GM21381 (cell line): ENCODE measurements at regions not wholly inside any gene's neighbourhood (a gene's known extent, or its start where the extent isn't known, plus 50 kb on each side); places are given as distances from the start of the nearest gene placed in this dataset.
"Not testable (repeated sequence)": the region's sequence is repeated elsewhere in the genome, so short reads cannot be mapped to it uniquely, and the experiment has no call there.

Source experiments
- ATAC-seq: cut with Tn5 transposase; IDR thresholded peaks from one replicate; pipeline ENCODE4 v1.9.1; 2021; ENCODE audit warnings: mild to moderate bottlenecking, moderate library complexity; ENCODE audit not compliant: unreplicated experiment

DNA sequence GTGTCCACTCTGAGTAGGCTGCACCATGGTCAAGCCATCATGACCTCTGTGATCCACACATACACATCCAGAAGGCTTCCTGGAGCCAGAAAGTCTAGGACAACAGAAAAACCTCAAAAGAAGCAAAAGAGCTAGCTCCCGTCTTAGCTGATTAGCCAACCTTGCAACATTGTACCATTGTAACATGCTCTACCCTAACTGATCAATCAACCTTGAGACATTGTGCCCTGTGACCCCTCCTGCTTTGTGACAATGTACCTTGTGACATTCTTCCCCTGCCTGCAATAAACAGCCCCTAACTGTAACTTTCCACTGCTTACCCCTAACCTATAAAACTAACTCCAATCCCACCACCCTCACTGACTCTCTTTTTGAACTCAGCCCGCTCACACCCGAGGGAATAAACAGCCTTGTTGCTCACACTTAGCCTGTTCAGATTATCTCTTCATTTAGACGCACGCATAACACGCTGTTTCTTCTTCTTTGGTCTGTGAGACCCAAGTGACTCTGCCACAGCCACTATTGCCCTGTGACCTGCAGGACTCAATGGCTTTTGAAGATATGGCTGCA is 1104.6 kb downstream of the OTOL1 start:
- no peak for ATAC-seq

DNA sequence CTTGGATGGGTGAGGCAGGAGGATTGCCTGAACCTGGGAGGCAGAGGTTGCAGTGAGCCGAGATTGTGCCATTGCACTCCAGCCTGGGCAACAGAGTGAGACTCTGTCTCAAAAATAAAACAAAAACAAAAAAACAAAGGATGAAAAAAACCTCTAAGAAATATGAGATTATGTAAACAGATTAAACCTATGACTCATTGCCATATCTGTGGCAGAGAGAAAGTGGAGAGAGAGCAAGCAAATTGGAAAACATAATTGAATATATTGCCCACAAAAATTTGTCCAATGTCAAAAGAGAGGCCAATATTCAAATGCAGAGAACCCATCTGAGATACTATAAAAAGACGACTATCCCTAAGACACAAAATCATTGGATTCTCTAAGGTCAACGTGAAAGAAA is 1106.0 kb downstream of the OTOL1 start:
- ATAC-seq = no peak

DNA sequence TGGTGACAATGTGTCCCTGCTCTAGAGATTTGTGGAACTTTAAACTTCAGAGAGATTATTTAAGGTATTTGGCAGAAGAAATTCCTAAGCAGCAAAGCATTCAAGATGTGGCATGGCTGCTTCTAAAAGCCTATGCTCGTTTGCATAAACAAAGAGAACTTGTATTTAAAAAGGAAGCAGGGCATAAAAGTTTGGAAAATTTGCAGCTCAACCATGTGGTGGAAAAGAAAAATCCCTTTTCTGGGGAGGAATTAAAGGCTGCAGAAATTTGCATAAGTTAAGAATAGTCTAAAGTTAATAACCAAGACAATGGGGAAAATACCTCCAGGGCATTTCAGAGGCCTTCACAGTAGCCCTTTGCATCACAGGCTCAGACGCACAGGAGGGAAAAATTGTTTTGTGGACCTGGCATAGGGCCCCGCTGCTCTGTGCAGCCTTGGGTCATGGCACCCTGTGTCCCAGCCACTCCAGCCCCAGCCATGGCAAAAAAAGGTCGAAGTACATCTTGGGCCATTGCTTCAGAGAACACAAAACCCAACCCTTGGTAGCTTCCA is 1109.1 kb downstream of the OTOL1 start:
- ATAC-seq = no peak

DNA sequence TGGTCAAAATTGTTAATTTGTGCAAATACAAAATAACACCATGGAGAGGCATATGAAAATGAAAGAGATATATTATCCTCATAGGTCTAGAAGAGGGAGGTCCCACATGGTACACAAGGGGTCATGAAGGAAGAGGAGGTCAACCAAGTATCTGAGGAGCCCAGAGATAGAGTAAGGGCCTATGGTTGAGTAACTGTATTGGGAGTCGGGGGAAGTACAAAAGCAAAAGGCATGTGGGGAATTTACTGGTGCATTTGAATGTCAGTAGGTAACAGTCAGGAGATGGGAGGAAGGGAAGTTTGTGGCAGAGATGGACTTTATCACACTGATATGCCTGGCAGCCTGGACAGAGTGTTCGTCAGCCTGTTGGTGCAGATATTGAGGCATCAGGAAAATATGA is 1113.7 kb downstream of the OTOL1 start:
- ATAC-seq = no peak

DNA sequence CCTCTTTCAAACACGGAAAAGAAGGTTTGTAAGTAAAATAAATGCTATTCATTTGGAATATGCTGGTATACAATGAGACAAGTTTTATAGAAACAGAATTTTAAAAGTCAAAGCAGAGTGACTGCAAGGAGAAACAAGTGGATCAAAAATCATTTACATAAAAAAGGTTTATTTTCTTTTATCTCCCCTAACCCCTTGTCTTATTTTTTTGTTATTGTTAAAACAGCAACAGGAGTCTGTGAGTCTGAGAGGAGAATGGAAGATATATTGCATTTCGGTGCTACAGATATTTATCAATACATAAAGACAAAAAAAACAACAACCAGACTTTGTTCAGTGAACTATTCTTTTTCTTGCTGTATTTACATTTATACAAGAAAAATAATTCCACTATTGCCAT is 1116.4 kb downstream of the OTOL1 start:
- ATAC-seq = no peak

DNA sequence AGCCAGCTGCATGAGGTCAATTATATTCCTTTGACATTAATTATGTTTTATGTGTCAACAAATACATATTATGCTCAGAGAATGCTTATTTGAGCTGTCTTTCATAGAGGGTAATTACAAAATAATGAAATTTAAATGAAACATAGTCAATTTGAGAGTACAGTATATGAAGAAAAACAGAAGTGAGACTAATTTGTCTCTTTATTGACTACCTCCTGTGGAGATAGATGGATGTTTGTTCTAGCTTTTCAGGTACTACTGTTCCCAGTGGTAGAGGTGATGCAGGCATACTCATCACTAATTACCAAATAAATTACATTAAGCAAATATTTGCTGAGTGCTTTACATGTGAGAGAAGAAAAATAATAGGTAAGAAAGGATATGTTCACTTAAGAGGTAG is 1129.6 kb downstream of the OTOL1 start:
- no peak for ATAC-seq

DNA sequence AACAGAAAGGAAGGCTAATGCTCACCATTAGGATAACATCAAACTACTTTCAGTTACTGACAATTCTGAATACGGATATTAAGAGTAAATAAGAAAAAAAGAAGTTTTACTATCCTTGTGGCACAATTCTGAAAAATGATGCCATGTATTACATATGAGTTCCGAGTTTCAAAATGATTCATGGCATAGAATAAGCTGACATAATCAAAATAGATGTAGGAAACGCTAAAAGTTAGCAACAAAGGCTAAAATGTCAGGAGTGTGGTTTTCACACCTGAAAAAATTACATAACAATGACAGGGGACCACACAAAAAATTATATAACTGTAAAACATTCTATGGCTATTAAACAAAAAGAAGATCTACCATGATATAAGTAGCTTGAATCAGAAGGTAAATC is 1131.9 kb downstream of the OTOL1 start:
- ATAC-seq = no peak

DNA sequence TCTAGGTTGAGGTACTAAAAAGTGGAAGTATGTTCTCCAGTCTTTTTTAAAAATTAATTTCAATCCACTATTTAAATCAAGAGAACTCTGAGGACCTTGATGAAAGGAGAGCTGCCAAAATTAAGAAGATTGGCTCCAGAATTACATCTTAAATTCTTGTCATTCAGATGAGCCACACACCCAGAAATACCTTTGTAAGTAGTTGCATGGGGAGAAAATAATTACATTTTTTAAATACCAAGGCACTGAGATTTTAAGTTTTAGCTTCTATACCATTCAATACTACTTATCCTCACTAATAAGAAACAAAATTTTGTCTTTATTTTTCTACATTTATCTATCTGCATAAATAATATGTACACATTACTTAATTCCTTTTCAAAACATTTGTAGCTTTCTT is 1132.8 kb downstream of the OTOL1 start:
- no peak for ATAC-seq

DNA sequence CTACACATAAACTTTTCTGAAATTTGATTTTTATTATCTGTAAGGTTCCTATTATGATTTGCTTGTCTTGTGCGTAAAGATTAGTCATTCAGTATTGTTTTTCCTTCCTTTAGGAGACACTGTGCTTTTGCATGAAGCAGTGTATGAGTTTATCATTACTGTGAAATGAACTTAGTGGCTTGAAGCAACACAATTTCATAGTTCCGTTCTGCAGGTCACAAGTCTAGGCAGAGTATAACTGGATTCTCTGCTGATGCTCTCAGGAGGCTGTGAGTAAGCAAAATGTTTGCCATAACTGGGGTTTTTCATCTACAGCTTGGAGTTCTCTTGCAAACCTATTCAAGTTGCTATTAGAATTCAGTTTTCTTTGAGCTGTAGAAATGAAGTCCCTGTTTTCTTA is 1136.1 kb downstream of the OTOL1 start:
- no peak for ATAC-seq

DNA sequence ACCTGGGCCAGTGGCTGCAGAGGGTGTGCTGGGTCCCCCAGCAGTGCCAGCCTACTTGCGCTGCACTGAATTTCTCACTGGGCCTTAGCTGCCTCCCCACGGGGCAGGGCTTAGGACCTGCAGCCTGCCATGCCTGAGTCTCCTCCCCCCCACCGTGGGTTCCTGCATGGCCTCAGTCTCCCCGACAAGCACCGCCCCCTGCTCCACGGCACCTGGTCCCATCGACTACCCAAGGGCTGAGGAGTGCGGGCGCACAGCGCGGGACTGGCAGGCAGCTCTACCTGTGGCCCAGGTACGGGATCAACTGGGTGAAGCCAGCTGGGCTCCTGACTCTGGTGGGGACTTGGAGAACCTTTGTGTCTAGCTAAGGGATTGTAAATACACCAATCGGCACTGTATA is 1143.6 kb downstream of the OTOL1 start:
- not testable (repeated sequence) for ATAC-seq

DNA sequence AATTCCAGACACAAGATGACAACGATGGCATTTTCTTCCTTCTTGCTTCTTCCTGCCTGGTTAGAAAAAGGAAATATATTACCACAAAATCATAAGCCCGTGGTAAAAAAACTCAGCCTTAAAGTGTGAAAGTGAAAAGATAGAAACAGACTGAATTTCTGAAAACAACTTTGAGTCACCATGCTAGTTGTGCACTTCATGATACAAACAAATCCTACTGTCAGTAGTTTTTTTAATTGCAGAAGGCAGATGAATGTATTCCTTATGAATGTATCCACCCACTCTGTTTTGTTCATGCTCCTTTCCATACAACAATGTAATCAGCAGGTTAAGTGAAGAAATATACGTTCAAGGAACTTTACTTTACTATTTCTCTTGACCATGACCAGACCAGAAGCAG is 1144.7 kb downstream of the OTOL1 start:
- no peak for ATAC-seq

DNA sequence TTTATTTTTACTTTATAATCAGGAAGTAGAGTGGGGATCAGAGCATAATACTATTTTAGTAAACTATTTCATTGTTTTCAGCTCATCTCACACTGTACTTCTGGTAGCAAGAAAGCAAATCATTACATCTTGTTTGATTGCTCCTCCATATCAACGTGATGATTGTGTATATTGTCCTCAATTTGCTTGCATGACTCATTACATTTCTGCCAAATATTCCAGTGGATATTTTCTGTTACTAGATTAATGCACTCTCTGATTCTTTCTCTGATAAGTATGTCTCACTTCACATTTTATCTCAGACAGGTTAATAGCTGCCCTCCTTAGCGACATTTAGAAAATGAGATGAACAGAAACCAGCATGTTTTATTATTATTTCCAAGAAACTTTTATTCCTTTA is 1145.3 kb downstream of the OTOL1 start:
- ATAC-seq = no peak

DNA sequence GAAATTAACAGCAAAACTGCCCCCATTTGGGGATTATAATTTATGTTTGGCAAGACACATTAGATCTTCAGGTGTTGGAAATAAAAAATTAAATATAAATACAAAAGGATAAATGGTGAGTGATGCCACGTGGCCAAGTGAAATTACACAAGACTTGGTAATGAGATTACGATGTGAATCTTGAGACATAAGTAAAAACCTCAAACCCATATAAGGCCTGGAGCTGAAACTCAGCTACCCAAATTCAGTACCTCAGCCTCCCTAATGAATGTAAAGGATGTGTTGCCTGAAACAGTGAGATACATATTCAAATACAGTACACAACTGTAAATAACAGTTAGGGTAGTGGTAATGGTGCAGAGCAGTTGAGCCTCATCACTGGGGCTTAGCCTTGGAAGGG is 1146.6 kb downstream of the OTOL1 start:
- no peak for ATAC-seq

DNA sequence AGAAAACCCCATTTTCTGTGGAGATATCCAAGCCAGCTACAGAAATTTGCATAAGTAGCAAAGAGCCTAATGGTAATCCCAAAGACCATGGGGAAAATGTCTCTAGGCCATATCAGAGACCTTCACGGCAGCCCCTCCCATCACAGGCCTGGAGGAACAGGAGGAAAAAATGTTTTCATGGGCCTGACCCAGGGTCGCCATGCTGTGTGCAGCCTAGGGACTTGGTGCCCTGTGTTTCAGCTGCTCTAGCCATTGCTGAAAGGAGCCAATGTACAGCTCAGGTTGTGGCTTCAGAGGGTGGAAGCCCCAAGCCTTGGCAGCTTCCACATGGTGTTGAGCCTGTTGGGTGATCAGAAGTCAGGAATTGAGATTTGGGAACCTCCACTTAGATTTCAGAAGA is 1150.7 kb downstream of the OTOL1 start:
- no peak for ATAC-seq

DNA sequence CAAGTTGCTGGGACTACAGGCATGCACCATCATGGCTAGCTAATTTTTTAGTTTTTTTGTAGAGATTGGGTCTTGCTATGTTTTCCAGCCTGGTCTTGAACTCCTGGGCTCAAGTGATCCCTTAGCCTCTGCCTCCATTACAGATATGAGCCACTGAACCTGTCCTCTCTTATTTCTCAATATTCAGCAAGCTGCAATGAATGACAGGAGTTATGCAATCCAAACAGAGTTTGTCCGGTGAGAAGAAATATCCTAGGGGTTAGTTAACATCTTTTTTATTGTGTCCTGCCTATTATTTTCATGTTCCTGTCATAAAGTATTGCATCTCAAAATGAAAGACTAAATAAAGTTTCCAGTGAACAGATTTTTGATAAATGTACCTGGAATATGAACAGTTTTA is 1161.4 kb downstream of the OTOL1 start:
- ATAC-seq = no peak

DNA sequence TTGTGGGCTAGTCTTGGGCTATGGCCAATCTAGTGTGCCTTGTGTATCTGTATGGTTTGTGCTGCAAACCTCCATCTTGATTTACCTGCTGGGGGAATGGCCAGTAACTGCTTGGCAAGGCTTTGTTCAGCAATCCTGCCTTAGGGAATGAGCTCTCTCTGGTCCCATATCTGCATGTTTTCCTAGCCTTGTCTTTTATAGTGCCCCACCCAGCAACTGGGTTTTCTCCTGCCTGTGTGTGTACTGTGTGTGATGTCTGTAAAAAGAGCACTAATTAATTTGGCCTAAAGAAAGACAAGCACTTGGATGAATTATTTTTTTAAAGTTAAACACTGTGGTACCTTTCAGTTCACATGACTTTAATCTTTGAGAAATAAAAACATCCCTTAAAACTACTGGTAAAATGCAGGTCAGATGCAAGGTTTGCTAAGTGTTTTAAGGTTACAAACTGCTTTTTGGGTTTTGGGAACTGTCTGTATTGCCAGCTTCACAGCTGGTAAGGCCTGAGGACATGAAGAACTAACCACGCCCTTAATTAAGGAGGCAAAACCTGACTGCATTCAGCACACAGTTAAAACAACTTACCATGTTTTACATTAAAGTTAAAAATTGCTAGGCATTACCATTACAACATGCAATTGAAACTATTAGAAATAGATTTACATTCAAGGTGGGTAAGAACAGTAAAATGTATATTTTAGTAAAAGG is 1169.2 kb downstream of the OTOL1 start:
- no peak for ATAC-seq

DNA sequence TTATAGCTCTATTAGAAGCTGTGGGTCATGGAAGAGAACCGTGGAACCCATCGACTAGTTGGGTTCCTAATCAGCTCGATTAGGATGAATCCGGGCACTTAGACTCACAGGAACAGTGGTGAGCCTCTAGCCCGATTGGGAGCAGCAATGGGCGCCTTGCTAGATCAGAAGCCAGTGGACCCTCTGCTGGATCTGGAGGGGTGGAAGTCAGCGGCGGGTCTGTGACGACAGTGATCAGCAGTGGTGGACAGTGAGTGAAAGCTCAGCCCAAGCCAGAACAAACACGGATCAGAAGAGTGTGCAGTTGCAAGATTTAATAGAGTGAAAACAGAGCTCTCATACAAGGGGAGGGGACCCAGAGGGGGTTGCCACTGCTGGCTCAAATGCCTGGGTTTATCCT is 1170.2 kb downstream of the OTOL1 start:
- no peak for ATAC-seq

DNA sequence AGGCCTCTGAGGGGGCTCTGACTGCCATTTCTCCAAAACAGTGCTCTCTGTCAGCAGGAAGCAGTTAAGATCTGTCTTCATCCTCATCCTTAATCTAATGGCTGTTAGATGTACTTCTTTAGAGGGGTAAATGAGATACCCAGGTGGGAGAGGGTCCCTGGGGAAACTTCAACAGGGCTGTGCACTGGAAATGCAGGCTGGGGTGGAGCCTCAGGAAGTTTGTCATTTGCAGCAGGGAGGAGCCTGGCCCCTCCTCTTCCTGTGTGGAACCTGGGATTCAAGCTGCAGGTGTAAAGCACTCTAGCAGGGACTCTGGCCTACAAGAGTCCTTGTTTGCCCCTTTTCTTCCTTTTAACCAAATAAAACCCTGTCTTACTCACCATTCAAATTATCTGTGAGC is 1173.6 kb downstream of the OTOL1 start:
- no peak for ATAC-seq

DNA sequence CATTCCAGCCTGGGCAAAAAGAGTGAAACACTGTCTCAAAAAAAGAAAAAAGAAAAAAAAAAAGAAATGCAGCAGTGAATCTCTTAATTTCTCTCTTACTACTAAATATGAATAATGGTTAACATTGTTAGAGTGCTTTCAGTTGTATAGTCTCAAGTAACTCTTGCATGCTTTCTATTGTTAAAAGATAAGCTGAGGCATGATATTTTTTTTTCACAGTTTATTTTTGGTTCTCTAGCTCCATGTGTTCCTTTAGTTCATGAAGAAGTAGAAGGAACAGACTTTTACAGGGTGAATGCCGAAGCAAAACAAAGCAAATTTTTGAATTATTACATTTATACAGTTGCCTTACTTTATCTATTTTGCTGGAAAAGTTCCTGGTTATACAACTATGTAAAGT is 1180.9 kb downstream of the OTOL1 start:
- ATAC-seq = no peak

DNA sequence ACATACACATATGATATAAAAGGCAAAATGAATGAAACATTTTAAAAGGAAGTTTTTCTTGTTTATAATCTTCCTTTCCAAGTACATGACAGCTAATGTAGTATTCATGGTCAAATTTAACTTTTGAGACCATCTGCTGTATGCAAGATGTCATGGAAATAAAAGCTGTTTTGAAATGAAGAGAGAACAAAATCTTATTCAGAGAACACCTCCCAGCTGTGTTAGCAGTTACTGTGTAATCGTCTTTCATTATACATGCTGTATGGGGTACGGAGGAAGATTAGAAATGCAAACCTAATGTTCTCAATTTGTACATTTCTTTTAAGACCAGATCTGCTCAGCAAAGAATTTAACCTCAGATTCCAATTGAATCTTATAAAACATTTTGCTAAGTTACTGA is 1182.3 kb downstream of the OTOL1 start:
- ATAC-seq = no peak

DNA sequence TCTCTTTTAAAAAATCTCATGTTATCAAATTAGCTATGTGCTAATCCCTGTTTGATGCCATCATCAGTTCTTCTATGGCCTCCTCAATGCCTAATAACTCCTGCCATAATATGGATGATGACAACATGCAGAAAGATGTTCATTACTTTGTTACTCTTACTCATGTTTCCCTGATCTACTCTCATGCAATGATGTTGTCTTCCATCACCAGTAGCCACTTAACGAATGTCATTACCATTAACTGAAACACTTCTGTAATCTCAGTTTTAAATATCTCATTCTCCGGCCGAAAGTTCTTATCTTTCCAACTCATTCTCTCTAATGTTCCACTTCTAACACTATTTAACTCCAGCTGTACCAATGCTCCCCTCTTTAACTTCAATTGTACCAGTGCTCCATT is 1187.7 kb downstream of the OTOL1 start:
- no peak for ATAC-seq

DNA sequence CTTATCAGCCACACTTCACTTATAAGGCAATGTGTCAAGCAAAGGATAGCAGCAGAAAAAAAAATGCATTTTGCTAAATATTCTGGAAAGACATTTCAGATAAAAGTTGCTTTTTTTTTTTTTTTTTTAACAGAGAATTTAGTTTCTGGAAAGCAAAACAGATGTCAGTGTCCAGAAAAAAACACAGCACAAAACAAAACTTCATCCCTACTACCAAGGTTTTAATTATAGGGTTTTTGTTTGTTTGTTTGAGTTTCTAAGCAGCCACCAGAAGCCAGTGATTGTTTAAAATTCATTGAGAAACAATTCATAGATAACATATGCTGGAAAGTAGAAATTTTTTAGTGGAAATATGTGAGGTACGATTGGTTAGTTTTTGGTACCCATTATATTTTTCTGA is 1202.7 kb downstream of the OTOL1 start:
- no peak for ATAC-seq

DNA sequence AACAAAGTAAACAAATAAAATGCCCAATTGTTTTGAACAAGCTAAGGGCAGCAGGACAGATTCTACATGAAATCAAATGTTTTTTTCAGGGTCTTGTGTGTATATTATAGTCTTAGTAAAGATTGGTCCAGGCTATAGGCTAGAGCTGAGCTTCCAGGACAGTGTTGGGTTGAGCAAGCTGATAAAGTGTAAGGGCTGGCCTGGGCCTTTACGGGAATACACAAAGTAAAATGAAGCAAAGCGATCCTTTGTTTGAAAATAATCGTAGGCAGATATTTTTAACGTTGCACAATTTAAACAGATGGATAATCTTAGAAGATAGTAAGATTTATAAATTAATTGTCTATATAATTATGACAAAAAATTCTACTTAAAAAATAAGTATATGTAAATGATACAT is 1204.6 kb downstream of the OTOL1 start:
- no peak for ATAC-seq
